ENCODE measurements at regions not wholly inside any gene's neighbourhood (a gene's known extent, or its start where the extent isn't known, plus 50 kb on each side); places are given as distances from the start of the nearest gene placed in this dataset.

DNA sequence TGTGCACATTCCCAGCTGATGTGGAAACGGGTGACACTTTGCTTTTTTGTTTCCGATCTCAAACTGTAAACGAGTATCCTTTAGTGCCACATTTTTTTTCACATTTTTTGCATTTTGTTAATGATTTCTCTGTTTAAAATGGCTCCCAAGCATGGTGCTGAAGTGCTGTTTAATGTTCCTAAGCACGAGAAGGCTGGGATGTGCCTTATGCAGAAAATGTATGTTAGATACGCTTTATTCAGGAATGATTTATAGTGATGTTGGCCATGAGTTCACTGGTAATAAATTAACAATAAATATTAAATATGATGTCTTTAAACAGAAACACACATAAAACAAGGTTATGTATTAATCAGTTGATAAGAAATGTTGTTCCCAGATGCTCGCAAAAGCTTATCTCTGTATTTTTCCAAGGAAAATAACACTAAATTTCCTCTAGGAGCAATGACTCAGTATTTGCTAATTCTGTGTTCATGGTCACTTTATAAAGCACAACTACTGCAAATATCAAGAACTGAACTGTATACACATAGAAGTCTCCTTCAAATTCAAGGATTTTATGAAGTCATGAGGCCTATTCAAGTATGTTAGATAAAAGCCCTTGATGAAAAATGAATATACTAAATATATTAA, 305.9 kb upstream of the SMIM30 start:
- TF ChIP-seq CTCF (IDR thresholded peaks at IDR 0.05; ENCODE audit: control extremely low read depth, extremely low read depth), result no peak
- no peak for DNase-seq
- Histone ChIP-seq H3K4me1 (ENCODE audit: control insufficient read depth in 5 of 5, insufficient read depth in 5 of 5, low read length in 5 of 5) (no peaks in the 10 kb centered on the region), H3K36me3 (ENCODE audit: control insufficient read depth in 4 of 4, insufficient read depth in 4 of 4, low read length in 4 of 4) (no peaks in the 10 kb centered on the region), H3K9ac (ENCODE audit: insufficient read depth in 1 of 2, low read length in 2 of 2) (no peak overlapping the region), H3K27me3 (ENCODE audit: control insufficient read depth in 3 of 3, insufficient read depth in 3 of 3, low read length in 2 of 3) (no peaks in the 10 kb centered on the region), H3K4me3 (no peak overlapping the region), H3K27ac (ENCODE audit: low read depth in 1 of 2, low read length in 1 of 2) (no peak overlapping the region), H3K9me3 (ENCODE audit: control insufficient read depth in 4 of 4, insufficient read depth in 3 of 4, low read length in 3 of 4) (no peaks in the 10 kb centered on the region)
- 69 to 83% methylated on average over 6 of the region's 6 CpGs for WGBS, 2 donors
- ATAC-seq (ENCODE audit: insufficient read depth, low FRiP score), result no peak

- DNase-seq (peak; percentile 74 to 87 (median 81)), ATAC-seq (ENCODE audit: insufficient read depth, low FRiP score) (peak; percentile 85)
- Histone ChIP-seq H3K9me3 (ENCODE audit: control insufficient read depth in 4 of 4, insufficient read depth in 3 of 4, low read length in 3 of 4) (no peaks in the 10 kb centered on the region), H3K27me3 (ENCODE audit: control insufficient read depth in 3 of 3, insufficient read depth in 3 of 3, low read length in 2 of 3) (no peaks in the 10 kb centered on the region), H3K4me3 (no peak overlapping the region), H3K36me3 (ENCODE audit: control insufficient read depth in 4 of 4, insufficient read depth in 4 of 4, low read length in 4 of 4) (no peaks in the 10 kb centered on the region), H3K4me1 (ENCODE audit: control insufficient read depth in 5 of 5, insufficient read depth in 5 of 5, low read length in 5 of 5) (no peaks in the 10 kb centered on the region), H3K27ac (ENCODE audit: low read depth in 1 of 2, low read length in 1 of 2) (no peak overlapping the region), H3K9ac (ENCODE audit: insufficient read depth in 1 of 2, low read length in 2 of 2) (no peak overlapping the region)
- WGBS, 2 donors, result 22 to 27% methylated on average over 4 of the region's 4 CpGs
- TF ChIP-seq CTCF (IDR thresholded peaks at IDR 0.05; ENCODE audit: control extremely low read depth, extremely low read depth), result peak; percentile 69
Observed at GRCh38 chr7:113421696-113422330, 303.5 kb upstream of the SMIM30 start.

GRCh38 chr7:113414401-113415035, 296.2 kb upstream of the SMIM30 start:
- TF ChIP-seq CTCF (IDR thresholded peaks at IDR 0.05; ENCODE audit: control extremely low read depth, extremely low read depth), result no peak
- DNase-seq (no peak), ATAC-seq (ENCODE audit: insufficient read depth, low FRiP score) (no peak)
- no peak overlapping the region for H3K27ac ChIP-seq (ENCODE audit: low read depth in 1 of 2, low read length in 1 of 2)
- H3K4me1 ChIP-seq (ENCODE audit: control insufficient read depth in 5 of 5, insufficient read depth in 5 of 5, low read length in 5 of 5), result no peaks in the 10 kb centered on the region
- WGBS, 2 donors, result 51 to 57% methylated on average over 1 of the region's 1 CpG
- H3K9ac ChIP-seq (ENCODE audit: insufficient read depth in 1 of 2, low read length in 2 of 2), result no peak overlapping the region
- H3K36me3 ChIP-seq (ENCODE audit: control insufficient read depth in 4 of 4, insufficient read depth in 4 of 4, low read length in 4 of 4), result no peaks in the 10 kb centered on the region
- no peaks in the 10 kb centered on the region for H3K27me3 ChIP-seq (ENCODE audit: control insufficient read depth in 3 of 3, insufficient read depth in 3 of 3, low read length in 2 of 3)
- no peaks in the 10 kb centered on the region for H3K9me3 ChIP-seq (ENCODE audit: control insufficient read depth in 4 of 4, insufficient read depth in 3 of 4, low read length in 3 of 4)
- no peak overlapping the region for H3K4me3 ChIP-seq
